Neuronal stem cell (in vitro differentiated cells): ENCODE measurements at regions not wholly inside any gene's neighbourhood (a gene's known extent, or its start where the extent isn't known, plus 50 kb on each side); places are given as distances from the start of the nearest gene placed in this dataset.

ENCODE experiments used
- DNase-seq: peaks from one replicate; pipeline ENCODE4 v3.0.0-alpha.2; 2013; ENCODE audit warnings: low spot score
- H2AFZ ChIP-seq: one replicate; pipeline ENCODE4 v1.6.1; 2013; ENCODE audit warnings: mild to moderate bottlenecking, low read length, inconsistent platforms
- H2AK5ac ChIP-seq: 2 replicates; pipeline ENCODE4 v1.6.1; 2013; ENCODE audit warnings: low read depth, mild to moderate bottlenecking, inconsistent platforms, low read length, moderate library complexity, mixed read lengths
- H2BK120ac ChIP-seq: 2 replicates; pipeline ENCODE4 v1.6.1; 2013; ENCODE audit warnings: low read depth, mild to moderate bottlenecking, inconsistent platforms, low read length, moderate library complexity, mixed read lengths
- H2BK12ac ChIP-seq: one replicate; pipeline ENCODE4 v1.6.1; 2013; ENCODE audit warnings: low read length, inconsistent platforms
- H2BK15ac ChIP-seq: 2 replicates; pipeline ENCODE4 v1.6.1; 2013; ENCODE audit warnings: mild to moderate bottlenecking, low read length, inconsistent platforms, mixed read lengths
- H2BK5ac ChIP-seq: one replicate; pipeline ENCODE4 v1.6.1; 2013; ENCODE audit warnings: inconsistent platforms, mild to moderate bottlenecking, low read length, moderate library complexity
- H3K14ac ChIP-seq: one replicate; pipeline ENCODE4 v1.6.1; 2013; ENCODE audit warnings: low read length, inconsistent platforms
- H3K18ac ChIP-seq: 2 replicates; pipeline ENCODE4 v1.6.1; 2013; ENCODE audit warnings: low read length, inconsistent platforms
- H3K23ac ChIP-seq: 2 replicates; pipeline ENCODE4 v1.6.1; 2013; ENCODE audit warnings: low read depth, mild to moderate bottlenecking, mixed read lengths, low read length, inconsistent platforms; ENCODE audit not compliant: poor library complexity
- H3K27ac ChIP-seq: replicated peaks from 3 replicates; pipeline ENCODE4 v1.5.1; 2013; ENCODE audit warnings: low read length, inconsistent platforms
- H3K27me3 ChIP-seq, 3 experiments: 2 replicates each; pipeline ENCODE4 v1.6.1; 2013; ENCODE audit warnings: low read length in 3 of 3, mild to moderate bottlenecking in 2 of 3, inconsistent platforms in 1 of 3, low read depth in 1 of 3, mixed read lengths in 1 of 3, moderate library complexity in 1 of 3; ENCODE audit not compliant: control insufficient read depth in 3 of 3, insufficient read depth in 3 of 3
- H3K36me3 ChIP-seq, 2 donors: replicated peaks in 1 of 2; 2 replicates each; pipeline ENCODE4 v1.6.1; 2013; ENCODE audit warnings: low read length in 2 of 2; ENCODE audit not compliant: control insufficient read depth in 2 of 2, insufficient read depth in 2 of 2
- H3K4ac ChIP-seq: 2 replicates; pipeline ENCODE4 v1.6.1; 2013; ENCODE audit warnings: inconsistent platforms, mild to moderate bottlenecking, low read length, moderate library complexity
- H3K4me1 ChIP-seq, 2 donors: 1 replicate in 1 of 2; 2 replicates in 1 of 2; pipeline ENCODE4 v1.6.1; 2013; ENCODE audit warnings: low read length in 2 of 2, low read depth in 1 of 2; ENCODE audit not compliant: control insufficient read depth in 2 of 2, insufficient read depth in 1 of 2
- H3K4me2 ChIP-seq: one replicate; pipeline ENCODE4 v1.6.1; 2013; ENCODE audit warnings: mild to moderate bottlenecking, low read length, inconsistent platforms; ENCODE audit not compliant: insufficient read depth, poor library complexity, severe bottlenecking
- H3K4me3 ChIP-seq, 2 donors: 2 replicates each; pipeline ENCODE4 v1.5.1; 2013; ENCODE audit warnings: low read length in 2 of 2, mild to moderate bottlenecking in 2 of 2, inconsistent platforms in 1 of 2, moderate library complexity in 1 of 2
- H3K79me1 ChIP-seq: one replicate; pipeline ENCODE4 v1.6.1; 2013; ENCODE audit warnings: low read depth, mild to moderate bottlenecking, inconsistent platforms, low read length, moderate library complexity
- H3K9ac ChIP-seq: one replicate; pipeline ENCODE4 v1.6.1; 2013; ENCODE audit warnings: mild to moderate bottlenecking, low read depth, low read length, inconsistent platforms; ENCODE audit not compliant: poor library complexity
- H3K9me3 ChIP-seq, 2 donors: replicated peaks in 1 of 2; 2 replicates each; pipeline versions ENCODE3 to v1.6.1; 2013; ENCODE audit warnings: low read length in 2 of 2, mild to moderate bottlenecking in 2 of 2, inconsistent platforms in 1 of 2, low read depth in 1 of 2, mixed read lengths in 1 of 2, moderate library complexity in 1 of 2; ENCODE audit not compliant: control insufficient read depth in 2 of 2, insufficient read depth in 1 of 2
- H4K8ac ChIP-seq: one replicate; pipeline ENCODE4 v1.6.1; 2013; ENCODE audit warnings: low read depth, mild to moderate bottlenecking, inconsistent platforms, low read length, moderate library complexity
- H4K91ac ChIP-seq: one replicate; pipeline ENCODE4 v1.6.1; 2013; ENCODE audit warnings: low read length, low read depth, mild to moderate bottlenecking, inconsistent platforms; ENCODE audit not compliant: poor library complexity
- WGBS, 2 donors: extraction: QIAGEN DNeasy Blood & Tissue Kit; methylation state at CpG; one replicate each; pipeline ENCODE4 v1.1.7; 2013; ENCODE audit warnings: missing lambda C conversion rate in 2 of 2, mixed read lengths in 1 of 2; ENCODE audit not compliant: insufficient read length in 2 of 2, insufficient replicate concordance in 1 of 2; ENCODE audit errors: extremely low coverage in 2 of 2; 5-methylcytosine and 5-hydroxymethylcytosine counted together

GRCh38 chr2:143899987-143900386, 619.9 kb downstream of the ZEB2 start:
- no peak overlapping the region for H2AFZ ChIP-seq
- H2BK120ac ChIP-seq, result no peak overlapping the region
- no peak overlapping the region for H3K4me2 ChIP-seq
- no peak overlapping the region for H2BK5ac ChIP-seq
- no peaks in the 10 kb centered on the region for H3K36me3 ChIP-seq
- no peaks in the 10 kb centered on the region for H3K9me3 ChIP-seq
- H3K9ac ChIP-seq, result no peak overlapping the region
- H3K4ac ChIP-seq, result no peak overlapping the region
- no peak overlapping the region for H2BK15ac ChIP-seq
- WGBS, 2 donors, result no CpG with 5 or more reads among the region's 4 CpGs
- no peak overlapping the region for H4K91ac ChIP-seq
- no peak overlapping the region for H3K14ac ChIP-seq
- no peaks in the 10 kb centered on the region for H3K27me3 ChIP-seq
- DNase-seq, result no peak
- no peak overlapping the region for H2BK12ac ChIP-seq
- H3K4me3 ChIP-seq, result no peak overlapping the region
- no peaks in the 10 kb centered on the region for H3K79me1 ChIP-seq
- H3K4me1 ChIP-seq, result no peaks in the 10 kb centered on the region
- H3K18ac ChIP-seq, result no peak overlapping the region
- H3K23ac ChIP-seq, result no peak overlapping the region
- no peak overlapping the region for H3K27ac ChIP-seq
- no peak overlapping the region for H4K8ac ChIP-seq
- H2AK5ac ChIP-seq, result no peak overlapping the region

- no peaks in the 10 kb centered on the region for H3K27me3 ChIP-seq
- peak overlapping the region; percentile 54 for H2AFZ ChIP-seq
- WGBS, 2 donors, result no CpG with 5 or more reads among the region's 3 CpGs
- H2AK5ac ChIP-seq, result no peak overlapping the region
- no peaks in the 10 kb centered on the region for H3K36me3 ChIP-seq
- no peak overlapping the region for H2BK120ac ChIP-seq
- H2BK5ac ChIP-seq, result no peak overlapping the region
- no peak overlapping the region for H3K4me2 ChIP-seq
- H3K27ac ChIP-seq, result peak overlapping the region; percentile 71
- no peak overlapping the region for H4K8ac ChIP-seq
- no peak overlapping the region for H4K91ac ChIP-seq
- H2BK12ac ChIP-seq, result no peak overlapping the region
- no peak overlapping the region for H3K14ac ChIP-seq
- H3K18ac ChIP-seq, result no peak overlapping the region
- H3K4me3 ChIP-seq, result no peak overlapping the region
- H3K79me1 ChIP-seq, result no peaks in the 10 kb centered on the region
- no peak overlapping the region for H2BK15ac ChIP-seq
- no peak overlapping the region for H3K4ac ChIP-seq
- H3K9ac ChIP-seq, result no peak overlapping the region
- H3K4me1 ChIP-seq, result peaks cover 9 to 10% of the 10 kb centered on the region in 2 donors
- DNase-seq, result no peak
- H3K9me3 ChIP-seq, result no peaks in the 10 kb centered on the region
- no peak overlapping the region for H3K23ac ChIP-seq
These were observed 626.5 kb downstream of the ZEB2 start for GRCh38 chr2:143893371-143893770.

- H3K4ac ChIP-seq, result no peak overlapping the region
- no CpG with 5 or more reads among the region's 7 CpGs for WGBS, 2 donors
- H3K36me3 ChIP-seq, result no peaks in the 10 kb centered on the region
- no peak overlapping the region for H2AFZ ChIP-seq
- H3K79me1 ChIP-seq, result no peaks in the 10 kb centered on the region
- no peak overlapping the region for H3K4me2 ChIP-seq
- H3K4me3 ChIP-seq, result no peak overlapping the region
- H3K9me3 ChIP-seq, result no peaks in the 10 kb centered on the region
- no peak overlapping the region for H2AK5ac ChIP-seq
- H3K18ac ChIP-seq, result no peak overlapping the region
- H4K8ac ChIP-seq, result no peak overlapping the region
- no peak overlapping the region for H3K14ac ChIP-seq
- H4K91ac ChIP-seq, result no peak overlapping the region
- peak; percentile 39 for DNase-seq
- no peak overlapping the region for H3K9ac ChIP-seq
- no peak overlapping the region for H2BK120ac ChIP-seq
- H2BK12ac ChIP-seq, result no peak overlapping the region
- H2BK5ac ChIP-seq, result no peak overlapping the region
- H2BK15ac ChIP-seq, result no peak overlapping the region
- H3K23ac ChIP-seq, result no peak overlapping the region
- H3K4me1 ChIP-seq, result peaks cover 9 to 10% of the 10 kb centered on the region in 2 donors
- H3K27me3 ChIP-seq, result no peaks in the 10 kb centered on the region
- peak overlapping the region; percentile 33 for H3K27ac ChIP-seq
These were observed 628.0 kb downstream of the ZEB2 start for GRCh38 chr2:143891879-143892308.

DNA sequence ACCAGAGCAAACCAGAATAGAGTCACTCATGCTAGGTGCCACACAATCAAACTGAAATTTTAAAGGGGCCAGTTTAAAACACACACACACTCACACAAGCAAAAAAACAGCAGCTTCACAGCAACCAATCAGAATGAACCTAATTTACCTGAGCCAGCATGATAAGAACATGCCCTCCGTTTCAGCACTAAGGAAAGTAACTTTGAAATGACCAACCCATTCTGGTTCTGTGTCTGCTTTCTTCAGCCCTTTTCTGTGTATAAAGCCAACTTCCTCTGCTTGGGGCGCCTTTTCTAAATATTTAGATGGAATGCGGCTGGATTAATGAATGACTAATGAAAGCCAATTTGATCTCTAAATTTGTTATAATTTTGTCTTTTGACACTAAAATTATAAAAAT, 629.1 kb downstream of the ZEB2 start:
- DNase-seq, result no peak
- Histone ChIP-seq H3K4me2 (no peak overlapping the region), H3K9ac (no peak overlapping the region), H3K27me3 (no peaks in the 10 kb centered on the region), H3K4me1 (peaks cover 9 to 10% of the 10 kb centered on the region in 2 donors), H3K23ac (no peak overlapping the region), H3K79me1 (no peaks in the 10 kb centered on the region), H3K36me3 (no peaks in the 10 kb centered on the region), H2BK120ac (no peak overlapping the region), H2AFZ (no peak overlapping the region), H2BK12ac (no peak overlapping the region), H2BK5ac (no peak overlapping the region), H2AK5ac (no peak overlapping the region), H3K9me3 (no peaks in the 10 kb centered on the region), H2BK15ac (no peak overlapping the region), H3K18ac (no peak overlapping the region), H3K14ac (no peak overlapping the region), H3K27ac (no peak overlapping the region), H3K4me3 (no peak overlapping the region), H4K91ac (no peak overlapping the region), H3K4ac (no peak overlapping the region), H4K8ac (no peak overlapping the region)
- WGBS, 2 donors, result no CpG with 5 or more reads among the region's 3 CpGs
